ENCODE measurements at regions not wholly inside any gene's neighbourhood (a gene's known extent, or its start where the extent isn't known, plus 50 kb on each side); places are given as distances from the start of the nearest gene placed in this dataset.

GRCh38 chr12:89019439-89020120, 332.7 kb downstream of the DUSP6 start:
- Histone ChIP-seq H3K9me3 (0 out of 3 replicates have a peak, but pooled peaks cover 2% of the 10 kb centered on the region), H3K4me2 (peak overlapping the region; percentile 76), H3K27ac (peak overlapping the region; percentile 36 to 66; a peak in 5 of 6 replicates), H3K4me1 (peaks cover 10% of the 10 kb centered on the region; the same call in 2 of the 3 replicates), H3K4me3 (peak overlapping the region; percentile 43)
- ChIA-PET CTCF (interaction anchor here (0.6 to 4.7 kb wide), 46 partner anchors 9 to 925 kb away, joined by 3 to 81 read pairs (median 4); partner anchors contain the start of genes GALNT4 and POC1B), POLR2A (interaction anchor here (0.5 to 1.8 kb wide), 2 partner anchors 333 to 612 kb away, joined by 6 to 13 read pairs; partner anchors contain the start of gene DUSP6)
- FAIRE-seq: peak; percentile 99
- peak; percentile 98 to 99 for ATAC-seq
- 1% methylated on average over 14 of the region's 14 CpGs for WGBS (ENCODE audit: missing lambda C conversion rate)
- DNase-seq (ENCODE audit: low read depth in 1 of 2, low spot score in 1 of 2): peak; percentile 57 to 88
- no peak for TF ChIP-seq NPAS2 (CRISPR knock-in tag; IDR thresholded peaks at IDR 0.05; ENCODE audit: borderline replicate concordance)
- TF ChIP-seq REST (IDR thresholded peaks at IDR 0.05): no peak
- TF ChIP-seq EHF (CRISPR knock-in tag; IDR thresholded peaks at IDR 0.05): no peak
- no peak for TF ChIP-seq POLR2A (IDR thresholded peaks at IDR 0.05; ENCODE audit: low read length)
- no peak for TF ChIP-seq USF2 (IDR thresholded peaks at IDR 0.05)
- peak; percentile 92 to 95 for TF ChIP-seq RAD21 (conservative IDR thresholded peaks at IDR 0.05 in 1 of 2, IDR thresholded peaks at IDR 0.05 in 1 of 2)
- TF ChIP-seq CEBPB (IDR thresholded peaks at IDR 0.05): no peak
- no peak for TF ChIP-seq PBX3 (IDR thresholded peaks at IDR 0.05)
- no peak for TF ChIP-seq TFCP2L1 (CRISPR knock-in tag; IDR thresholded peaks at IDR 0.05)
- TF ChIP-seq KDM1A (IDR thresholded peaks at IDR 0.05; ENCODE audit: low read depth): no peak
- no peak for TF ChIP-seq HOXA7 (CRISPR knock-in tag; IDR thresholded peaks at IDR 0.05)
- TF ChIP-seq FOSL2 (IDR thresholded peaks at IDR 0.05): no peak
- TF ChIP-seq FOSL2 (CRISPR knock-in tag; IDR thresholded peaks at IDR 0.05): peak; percentile 57
- no peak for TF ChIP-seq ESRRA (IDR thresholded peaks at IDR 0.05; ENCODE audit: borderline replicate concordance, low read length)
- no peak for TF ChIP-seq ZC3H11A (IDR thresholded peaks at IDR 0.05)
- no peak for TF ChIP-seq GATA3 (IDR thresholded peaks at IDR 0.05; ENCODE audit: borderline replicate concordance)
- TF ChIP-seq HOXB5 (CRISPR knock-in tag; IDR thresholded peaks at IDR 0.05): no peak
- TF ChIP-seq SREBF2 (IDR thresholded peaks at IDR 0.05): no peak
- peak; percentile 92 for TF ChIP-seq CTCF (IDR thresholded peaks at IDR 0.05)
- no peak for TF ChIP-seq FOXS1 (CRISPR knock-in tag; IDR thresholded peaks at IDR 0.05)
- TF ChIP-seq CBX8 (IDR thresholded peaks at IDR 0.05): no peak
- no peak for TF ChIP-seq TP53 (CRISPR knock-in tag; IDR thresholded peaks at IDR 0.05)
- TF ChIP-seq MAZ (IDR thresholded peaks at IDR 0.05; ENCODE audit: borderline replicate concordance, low read depth, low read length): no peak
- TF ChIP-seq MAFK (IDR thresholded peaks at IDR 0.05; ENCODE audit: partially characterized antibody): no peak
- no peak for TF ChIP-seq BCL3 (IDR thresholded peaks at IDR 0.05)
- no peak for TF ChIP-seq PHF8 (IDR thresholded peaks at IDR 0.05; ENCODE audit: borderline replicate concordance, low read depth)
- TF ChIP-seq BHLHE40 (IDR thresholded peaks at IDR 0.05; ENCODE audit: low read depth, low read length): no peak
- TF ChIP-seq HDAC2 (IDR thresholded peaks at IDR 0.05): no peak
- no peak for TF ChIP-seq POLR2AphosphoS2 (conservative IDR thresholded peaks at IDR 0.05; ENCODE audit: low read length)
- TF ChIP-seq CHD4 (IDR thresholded peaks at IDR 0.05; ENCODE audit: borderline replicate concordance): no peak
- TF ChIP-seq SMC3 (IDR thresholded peaks at IDR 0.05): peak; percentile 93
- TF ChIP-seq JUNB (IDR thresholded peaks at IDR 0.05): peak; percentile 11; the same call in 1 of the 2 replicates
- TF ChIP-seq KDM5A (IDR thresholded peaks at IDR 0.05): no peak
